Ishikawa (cell line): ENCODE measurements at regions not wholly inside any gene's neighbourhood (a gene's known extent, or its start where the extent isn't known, plus 50 kb on each side); places are given as distances from the start of the nearest gene placed in this dataset.

Experiments
- CEBPB ChIP-seq: IDR thresholded peaks from 2 replicates; pipeline ENCODE4 v1.6.1; 2012
- CREB1 ChIP-seq: IDR thresholded peaks from 2 replicates; pipeline ENCODE4 v1.6.1; 2012; ENCODE audit warnings: low read depth
- EGR1 ChIP-seq: IDR thresholded peaks from 2 replicates; pipeline ENCODE4 v1.6.1; 2012
- EP300 ChIP-seq: IDR thresholded peaks from 2 replicates; pipeline ENCODE4 v1.6.1; 2012; ENCODE audit warnings: borderline replicate concordance
- FOXM1 ChIP-seq: IDR thresholded peaks from 2 replicates; pipeline ENCODE4 v1.6.1; 2012; ENCODE audit warnings: low read depth, borderline replicate concordance
- NFIC ChIP-seq: IDR thresholded peaks from 2 replicates; pipeline ENCODE4 v1.6.1; 2012
- RAD21 ChIP-seq: IDR thresholded peaks from 2 replicates; pipeline ENCODE4 v1.6.1; 2012; ENCODE audit warnings: low read depth
- TAF1 ChIP-seq: IDR thresholded peaks from 2 replicates; pipeline ENCODE4 v1.6.1; 2012; ENCODE audit warnings: low read depth, mild to moderate bottlenecking
- TCF12 ChIP-seq: IDR thresholded peaks from 2 replicates; pipeline ENCODE4 v1.6.1; 2012; ENCODE audit warnings: low read depth
- TEAD4 ChIP-seq: IDR thresholded peaks from 2 replicates; pipeline ENCODE4 v1.6.1; 2012
- YY1 ChIP-seq: IDR thresholded peaks from 2 replicates; pipeline ENCODE4 v1.6.1; 2012; ENCODE audit warnings: low read depth
- ZBTB7A ChIP-seq: IDR thresholded peaks from 2 replicates; pipeline ENCODE4 v1.6.1; 2012; ENCODE audit warnings: low read depth
- TF ChIP-seq, protein P1 (sequence below): IDR thresholded peaks from 2 replicates; pipeline ENCODE4 v1.6.1; 2012; ENCODE audit warnings: low read depth, mild to moderate bottlenecking
- TF ChIP-seq, protein P2 (sequence below): IDR thresholded peaks from 2 replicates; pipeline ENCODE4 v1.6.1; 2012
- TF ChIP-seq, protein P3 (sequence below): IDR thresholded peaks from 2 replicates; pipeline ENCODE4 v1.6.1; 2012

DNA sequence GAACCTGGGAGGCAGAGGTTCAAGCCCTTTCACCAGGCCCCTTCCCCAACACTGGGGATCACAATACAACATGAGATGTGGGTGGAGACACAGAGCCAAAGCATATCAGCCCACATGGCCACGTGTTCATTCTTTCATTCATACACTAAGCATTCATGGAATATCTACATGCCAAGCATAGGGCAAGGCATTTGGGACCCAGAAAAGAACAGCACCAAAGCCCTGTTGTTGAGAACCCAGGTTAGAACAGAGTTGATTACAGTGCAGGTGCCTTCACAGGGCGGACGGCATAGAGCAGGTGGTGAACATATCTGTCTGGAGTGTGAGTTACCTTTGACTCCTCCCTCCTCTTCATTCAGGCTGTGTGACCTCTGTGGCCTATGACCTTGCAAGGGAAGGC, 159.4 kb upstream of the GSC start:
- TF ChIP-seq ZBTB7A (no peak), CEBPB (no peak), FOXM1 (no peak), TCF12 (no peak), TAF1 (no peak)
- TF ChIP-seq, protein P1, sequence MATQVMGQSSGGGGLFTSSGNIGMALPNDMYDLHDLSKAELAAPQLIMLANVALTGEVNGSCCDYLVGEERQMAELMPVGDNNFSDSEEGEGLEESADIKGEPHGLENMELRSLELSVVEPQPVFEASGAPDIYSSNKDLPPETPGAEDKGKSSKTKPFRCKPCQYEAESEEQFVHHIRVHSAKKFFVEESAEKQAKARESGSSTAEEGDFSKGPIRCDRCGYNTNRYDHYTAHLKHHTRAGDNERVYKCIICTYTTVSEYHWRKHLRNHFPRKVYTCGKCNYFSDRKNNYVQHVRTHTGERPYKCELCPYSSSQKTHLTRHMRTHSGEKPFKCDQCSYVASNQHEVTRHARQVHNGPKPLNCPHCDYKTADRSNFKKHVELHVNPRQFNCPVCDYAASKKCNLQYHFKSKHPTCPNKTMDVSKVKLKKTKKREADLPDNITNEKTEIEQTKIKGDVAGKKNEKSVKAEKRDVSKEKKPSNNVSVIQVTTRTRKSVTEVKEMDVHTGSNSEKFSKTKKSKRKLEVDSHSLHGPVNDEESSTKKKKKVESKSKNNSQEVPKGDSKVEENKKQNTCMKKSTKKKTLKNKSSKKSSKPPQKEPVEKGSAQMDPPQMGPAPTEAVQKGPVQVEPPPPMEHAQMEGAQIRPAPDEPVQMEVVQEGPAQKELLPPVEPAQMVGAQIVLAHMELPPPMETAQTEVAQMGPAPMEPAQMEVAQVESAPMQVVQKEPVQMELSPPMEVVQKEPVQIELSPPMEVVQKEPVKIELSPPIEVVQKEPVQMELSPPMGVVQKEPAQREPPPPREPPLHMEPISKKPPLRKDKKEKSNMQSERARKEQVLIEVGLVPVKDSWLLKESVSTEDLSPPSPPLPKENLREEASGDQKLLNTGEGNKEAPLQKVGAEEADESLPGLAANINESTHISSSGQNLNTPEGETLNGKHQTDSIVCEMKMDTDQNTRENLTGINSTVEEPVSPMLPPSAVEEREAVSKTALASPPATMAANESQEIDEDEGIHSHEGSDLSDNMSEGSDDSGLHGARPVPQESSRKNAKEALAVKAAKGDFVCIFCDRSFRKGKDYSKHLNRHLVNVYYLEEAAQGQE = no peak
- TF ChIP-seq, protein P2, sequence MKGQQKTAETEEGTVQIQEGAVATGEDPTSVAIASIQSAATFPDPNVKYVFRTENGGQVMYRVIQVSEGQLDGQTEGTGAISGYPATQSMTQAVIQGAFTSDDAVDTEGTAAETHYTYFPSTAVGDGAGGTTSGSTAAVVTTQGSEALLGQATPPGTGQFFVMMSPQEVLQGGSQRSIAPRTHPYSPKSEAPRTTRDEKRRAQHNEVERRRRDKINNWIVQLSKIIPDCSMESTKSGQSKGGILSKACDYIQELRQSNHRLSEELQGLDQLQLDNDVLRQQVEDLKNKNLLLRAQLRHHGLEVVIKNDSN = no peak

DNA sequence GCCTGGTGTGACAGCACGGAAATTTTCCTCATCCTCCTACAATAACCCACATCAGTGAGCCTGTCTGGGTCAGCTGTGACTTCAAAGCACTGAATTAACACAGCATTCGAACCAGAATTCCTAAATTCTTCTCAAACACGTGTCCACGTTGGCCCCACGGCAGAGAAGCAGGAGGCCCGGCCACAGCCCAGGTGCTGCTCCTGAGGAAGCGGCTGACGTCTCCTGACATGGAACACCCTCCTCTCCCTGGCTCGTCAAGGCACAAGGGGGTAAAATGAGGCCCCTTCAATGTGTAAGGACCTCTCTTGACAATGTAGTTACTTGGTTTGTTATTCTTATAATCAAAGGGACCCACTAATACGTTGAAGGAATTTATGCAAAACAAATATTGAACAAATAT, 156.3 kb upstream of the GSC start:
- TF ChIP-seq, protein P3, sequence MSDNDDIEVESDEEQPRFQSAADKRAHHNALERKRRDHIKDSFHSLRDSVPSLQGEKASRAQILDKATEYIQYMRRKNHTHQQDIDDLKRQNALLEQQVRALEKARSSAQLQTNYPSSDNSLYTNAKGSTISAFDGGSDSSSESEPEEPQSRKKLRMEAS = no peak
- TF ChIP-seq NFIC (no peak), TAF1 (no peak), FOXM1 (no peak), ZBTB7A (no peak), TCF12 (no peak), RAD21 (no peak), CREB1 (no peak), YY1 (no peak), EP300 (no peak), TEAD4 (no peak)
- TF ChIP-seq, protein P2 = no peak
- TF ChIP-seq, protein P1 = no peak

DNA sequence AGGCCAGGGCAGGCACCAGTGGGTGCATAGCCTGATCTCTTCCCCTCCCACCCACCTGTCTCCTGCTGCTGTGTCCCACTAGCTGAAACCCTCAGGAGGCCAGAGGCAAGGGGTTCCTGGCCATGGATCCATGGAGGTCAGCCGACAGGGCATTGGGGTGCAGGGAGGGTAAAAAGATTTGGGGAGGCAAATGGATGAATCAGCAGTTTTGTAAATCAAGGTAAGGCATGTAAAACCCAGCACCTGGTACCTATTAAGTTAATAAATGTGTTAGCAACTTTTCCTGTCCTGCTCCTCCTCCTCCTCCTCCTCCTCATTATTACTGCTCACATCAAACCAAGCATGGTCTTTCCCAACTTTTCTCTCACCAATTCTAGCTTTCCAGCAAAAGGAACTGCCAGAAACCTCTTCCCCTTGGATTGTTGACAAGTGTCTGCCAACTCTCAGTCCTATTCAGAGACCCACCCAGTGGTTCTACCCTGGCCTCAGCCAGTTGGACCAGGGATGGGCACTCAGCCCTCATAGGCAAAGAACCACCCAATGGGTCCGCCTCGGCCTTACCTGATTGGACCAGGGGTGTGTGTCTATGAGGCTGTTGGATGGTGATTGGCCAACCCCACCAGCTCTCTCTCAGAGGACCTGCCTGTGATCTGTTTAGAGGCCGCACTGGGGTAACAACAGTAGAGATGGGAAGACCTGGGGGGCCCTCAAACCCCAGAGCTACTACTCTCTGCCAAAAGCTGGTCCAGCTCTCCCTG, 155.7 kb upstream of the GSC start:
- TF ChIP-seq RAD21 (no peak), YY1 (no peak), TEAD4 (no peak), CEBPB (no peak), NFIC (no peak), EGR1 (no peak), CREB1 (no peak), TAF1 (no peak), ZBTB7A (no peak), EP300 (no peak), FOXM1 (no peak)
- TF ChIP-seq, protein P2 = no peak
- TF ChIP-seq, protein P1 = no peak
- TF ChIP-seq, protein P3 = no peak

DNA sequence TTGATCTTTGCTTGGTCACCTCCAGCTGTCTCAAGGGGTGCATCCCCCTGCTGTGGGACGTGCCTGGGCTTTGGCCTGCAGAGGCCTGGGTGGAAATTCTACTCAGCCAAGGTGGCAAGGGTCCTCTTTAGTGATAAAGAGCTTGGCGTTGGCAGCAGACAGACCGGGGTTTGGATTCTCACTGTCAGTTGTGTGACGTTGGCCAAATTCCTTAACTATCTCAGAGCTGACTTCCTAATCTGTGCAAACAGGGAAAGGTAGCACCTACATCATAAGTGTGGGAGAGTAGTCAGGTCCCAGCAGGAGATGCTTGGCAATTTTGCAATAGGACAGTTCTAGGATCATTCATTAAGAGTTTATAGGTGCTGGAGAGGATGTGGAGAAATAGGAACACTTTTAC, 154.3 kb upstream of the GSC start:
- TF ChIP-seq CEBPB = no peak
- TF ChIP-seq YY1 = no peak
- no peak for TF ChIP-seq RAD21
